GM19023 (cell line): ENCODE measurements at regions not wholly inside any gene's neighbourhood (a gene's known extent, or its start where the extent isn't known, plus 50 kb on each side); places are given as distances from the start of the nearest gene placed in this dataset.
"Not testable (repeated sequence)": the region's sequence is repeated elsewhere in the genome, so short reads cannot be mapped to it uniquely, and the experiment has no call there.

Experiments
- ATAC-seq: cut with Tn5 transposase; IDR thresholded peaks from one replicate; pipeline ENCODE4 v1.9.1; 2021; ENCODE audit warnings: mild to moderate bottlenecking, moderate library complexity; ENCODE audit not compliant: unreplicated experiment

- no peak for ATAC-seq
Measured at GRCh38 chr5:4013106-4013898, 417.7 kb downstream of the IRX1 start.

- no peak for ATAC-seq
Measured at GRCh38 chr5:4015709-4016108, 420.1 kb downstream of the IRX1 start.

GRCh38 chr5:4017076-4017803 is 421.6 kb downstream of the IRX1 start:
- no peak for ATAC-seq

- no peak for ATAC-seq
Measured at GRCh38 chr5:4018007-4018406, 422.4 kb downstream of the IRX1 start.

- no peak for ATAC-seq
Measured at GRCh38 chr5:4019009-4019769, 423.6 kb downstream of the IRX1 start.

- no peak for ATAC-seq
Measured at GRCh38 chr5:4019841-4020240, 424.2 kb downstream of the IRX1 start.

- no peak for ATAC-seq
Measured at GRCh38 chr5:4020400-4020799, 424.8 kb downstream of the IRX1 start.

GRCh38 chr5:4022056-4022670 is 426.5 kb downstream of the IRX1 start:
- no peak for ATAC-seq

GRCh38 chr5:4023091-4023752 is 427.6 kb downstream of the IRX1 start:
- no peak for ATAC-seq

- no peak for ATAC-seq
Measured at GRCh38 chr5:4023753-4024335, 428.2 kb downstream of the IRX1 start.

GRCh38 chr5:4027088-4027734 is 431.6 kb downstream of the IRX1 start:
- no peak for ATAC-seq

- no peak for ATAC-seq
Measured at GRCh38 chr5:4028384-4028783, 432.8 kb downstream of the IRX1 start.

- ATAC-seq = not testable (repeated sequence)
Measured at GRCh38 chr5:4033546-4033945, 437.9 kb downstream of the IRX1 start.

- no peak for ATAC-seq
Measured at GRCh38 chr5:4036861-4037260, 441.2 kb downstream of the IRX1 start.

GRCh38 chr5:4038994-4039393 is 443.4 kb downstream of the IRX1 start:
- no peak for ATAC-seq

- ATAC-seq = no peak
Measured at GRCh38 chr5:4042311-4042710, 446.7 kb downstream of the IRX1 start.

- no peak for ATAC-seq
Measured at GRCh38 chr5:4043135-4043534, 447.5 kb downstream of the IRX1 start.

- ATAC-seq = no peak
Measured at GRCh38 chr5:4044881-4045280, 449.2 kb downstream of the IRX1 start.

- no peak for ATAC-seq
Measured at GRCh38 chr5:4048398-4048797, 452.8 kb downstream of the IRX1 start.

- no peak for ATAC-seq
Measured at GRCh38 chr5:4050203-4050602, 454.6 kb downstream of the IRX1 start.
